GM12892 (cell line): ENCODE measurements at regions not wholly inside any gene's neighbourhood (a gene's known extent, or its start where the extent isn't known, plus 50 kb on each side); places are given as distances from the start of the nearest gene placed in this dataset.

Experiments
- POLR2A ChIP-seq: IDR thresholded peaks from 2 replicates; pipeline ENCODE4 v1.6.1; 2011; ENCODE audit warnings: low read depth, low read length, control low read depth
- POLR2AphosphoS5 ChIP-seq: IDR thresholded peaks from 2 replicates; pipeline ENCODE4 v1.6.1; 2011; ENCODE audit warnings: low read depth, low read length, control low read depth
- TAF1 ChIP-seq: IDR thresholded peaks from 2 replicates; pipeline ENCODE4 v1.6.1; 2011; ENCODE audit warnings: low read depth, mild to moderate bottlenecking, control low read depth, low read length, borderline replicate concordance

GRCh38 chr2:83764447-83765005 lies 694.6 kb downstream of the SUCLG1 start:
- TF ChIP-seq POLR2A (no peak), POLR2AphosphoS5 (no peak), TAF1 (no peak)
